HEK293T (cell line): ENCODE measurements at regions not wholly inside any gene's neighbourhood (a gene's known extent, or its start where the extent isn't known, plus 50 kb on each side); places are given as distances from the start of the nearest gene placed in this dataset.

ENCODE experiments used
- FOXK2 ChIP-seq: fragments of 450-650 bp; IDR thresholded peaks from 2 replicates; pipeline ENCODE4 v1.6.1; 2016; ENCODE audit warnings: mild to moderate bottlenecking
- HDGF ChIP-seq: fragments of 450-650 bp; IDR thresholded peaks from 2 replicates; pipeline ENCODE4 v1.6.1; 2017; ENCODE audit warnings: antibody characterized with exemption, borderline replicate concordance
- NFRKB ChIP-seq: fragments of 450-650 bp; IDR thresholded peaks from 2 replicates; pipeline ENCODE4 v1.6.1; 2016; ENCODE audit warnings: mild to moderate bottlenecking, moderate library complexity
- SP1 ChIP-seq: fragments of 450-650 bp; IDR thresholded peaks from 2 replicates; pipeline ENCODE4 v1.6.1; 2017

DNA sequence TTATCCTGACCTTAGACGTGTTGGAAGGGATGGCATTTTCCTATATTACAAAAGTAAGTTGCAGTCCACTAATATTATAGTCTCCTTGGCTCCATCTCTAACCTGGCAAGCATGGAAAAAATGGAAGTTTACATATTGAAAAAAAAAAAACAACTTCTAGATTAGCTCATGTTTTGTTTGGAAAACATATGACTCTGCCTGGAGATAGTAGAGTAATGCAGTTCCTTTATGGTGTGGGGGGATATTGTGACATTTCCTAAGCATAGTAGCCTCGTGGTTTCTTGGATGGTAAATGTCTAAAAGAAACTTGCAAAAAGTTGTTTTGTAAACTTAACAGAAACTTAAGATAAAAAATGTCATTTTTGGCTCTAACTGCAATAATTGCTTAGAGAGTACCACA, 244.4 kb upstream of the FBXL7 start:
- TF ChIP-seq SP1 (no peak), FOXK2 (no peak), NFRKB (no peak), HDGF (no peak)
